HUES64 (cell line): ENCODE measurements at regions not wholly inside any gene's neighbourhood (a gene's known extent, or its start where the extent isn't known, plus 50 kb on each side); places are given as distances from the start of the nearest gene placed in this dataset.
"Not testable (repeated sequence)": the region's sequence is repeated elsewhere in the genome, so short reads cannot be mapped to it uniquely, and the experiment has no call there.

Experiments
- H3K27ac ChIP-seq: 2 replicates; pipeline ENCODE4 v1.7.0; 2013; ENCODE audit warnings: low read depth, low read length, inconsistent platforms
- H3K27me3 ChIP-seq: 2 replicates; pipeline ENCODE4 v1.6.1; 2013; ENCODE audit warnings: mild to moderate bottlenecking, low read length; ENCODE audit not compliant: insufficient read depth
- H3K36me3 ChIP-seq: 2 replicates; pipeline ENCODE4 v1.6.1; 2013; ENCODE audit warnings: mild to moderate bottlenecking, low read length; ENCODE audit not compliant: insufficient read depth
- H3K4me1 ChIP-seq: 2 replicates; pipeline ENCODE4 v1.6.1; 2013; ENCODE audit warnings: mild to moderate bottlenecking, low read length, moderate library complexity; ENCODE audit not compliant: insufficient read depth
- H3K4me3 ChIP-seq: 2 replicates; pipeline ENCODE4 v1.5.1; 2013; ENCODE audit warnings: mild to moderate bottlenecking, low read length, moderate library complexity
- H3K9ac ChIP-seq: 2 replicates; pipeline ENCODE4 v1.6.1; 2013; ENCODE audit warnings: mild to moderate bottlenecking, low read depth, low read length
- H3K9me3 ChIP-seq: 2 replicates; pipeline ENCODE4 v1.6.1; 2013; ENCODE audit warnings: low read depth, low read length; ENCODE audit not compliant: insufficient read depth
- WGBS: fragments of 150-250, 120-280 bp; methylation state at CpG from one replicate; pipeline ENCODE4 v1.1.7; 2013; ENCODE audit warnings: missing lambda C conversion rate; 5-methylcytosine and 5-hydroxymethylcytosine counted together

GRCh38 chr4:147292604-147293313 is 188.1 kb upstream of the EDNRA start:
- not testable (repeated sequence) for H3K4me3 ChIP-seq, H3K27me3 ChIP-seq, H3K9ac ChIP-seq, H3K27ac ChIP-seq, H3K36me3 ChIP-seq, H3K9me3 ChIP-seq, H3K4me1 ChIP-seq
- WGBS = 80% methylated on average over 10 of the region's 10 CpGs

DNA sequence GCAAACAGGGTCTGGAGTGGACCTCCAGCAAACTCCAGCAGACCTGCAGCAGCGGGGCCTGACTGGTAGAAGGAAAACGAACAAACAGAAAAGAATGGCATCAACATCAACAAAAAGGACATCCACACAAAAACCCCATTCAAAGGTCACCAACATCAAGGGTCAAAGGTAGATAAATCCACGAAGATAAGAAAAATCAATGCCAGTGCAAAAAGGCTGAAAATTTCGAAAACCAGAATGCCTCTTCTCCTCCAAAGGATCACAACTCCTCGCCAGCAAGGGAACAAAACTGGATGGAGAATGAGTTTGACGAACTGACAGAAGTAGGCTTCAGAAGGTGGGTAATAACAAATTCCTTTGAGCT is 187.6 kb upstream of the EDNRA start:
- not testable (repeated sequence) for H3K9ac ChIP-seq, H3K27me3 ChIP-seq, H3K9me3 ChIP-seq, H3K4me3 ChIP-seq, H3K27ac ChIP-seq, H3K36me3 ChIP-seq, H3K4me1 ChIP-seq
- 97% methylated on average over 6 of the region's 6 CpGs for WGBS

- no peaks in the 10 kb centered on the region for H3K36me3 ChIP-seq
- no peak overlapping the region for H3K27ac ChIP-seq
- no peaks in the 10 kb centered on the region for H3K27me3 ChIP-seq
- 93% methylated on average over 1 of the region's 1 CpG for WGBS
- H3K4me3 ChIP-seq = no peak overlapping the region
- H3K9ac ChIP-seq = no peak overlapping the region
- H3K4me1 ChIP-seq = no peaks in the 10 kb centered on the region
- H3K9me3 ChIP-seq = no peaks in the 10 kb centered on the region
Observed at GRCh38 chr4:147299205-147299604, 181.7 kb upstream of the EDNRA start.

GRCh38 chr4:147303174-147303872 is 177.6 kb upstream of the EDNRA start:
- no peaks in the 10 kb centered on the region for H3K4me1 ChIP-seq
- no peak overlapping the region for H3K9ac ChIP-seq
- no peaks in the 10 kb centered on the region for H3K9me3 ChIP-seq
- no peaks in the 10 kb centered on the region for H3K36me3 ChIP-seq
- no peak overlapping the region for H3K27ac ChIP-seq
- no peaks in the 10 kb centered on the region for H3K27me3 ChIP-seq
- H3K4me3 ChIP-seq = no peak overlapping the region
- 94% methylated on average over 5 of the region's 5 CpGs for WGBS

GRCh38 chr4:147303873-147304229 is 177.0 kb upstream of the EDNRA start:
- H3K9ac ChIP-seq = no peak overlapping the region
- no peaks in the 10 kb centered on the region for H3K36me3 ChIP-seq
- H3K4me1 ChIP-seq = no peaks in the 10 kb centered on the region
- 100% methylated on average over 1 of the region's 3 CpGs for WGBS
- H3K27me3 ChIP-seq = no peaks in the 10 kb centered on the region
- no peaks in the 10 kb centered on the region for H3K9me3 ChIP-seq
- H3K4me3 ChIP-seq = no peak overlapping the region
- no peak overlapping the region for H3K27ac ChIP-seq

GRCh38 chr4:147307896-147308674 is 172.8 kb upstream of the EDNRA start:
- H3K36me3 ChIP-seq = no peaks in the 10 kb centered on the region
- peaks cover 6% of the 10 kb centered on the region; the same call in 1 of the 2 replicates for H3K4me1 ChIP-seq
- no peak overlapping the region for H3K4me3 ChIP-seq
- WGBS = 97% methylated on average over 5 of the region's 5 CpGs
- no peaks in the 10 kb centered on the region for H3K9me3 ChIP-seq
- H3K9ac ChIP-seq = no peak overlapping the region
- no peaks in the 10 kb centered on the region for H3K27me3 ChIP-seq
- no peak overlapping the region for H3K27ac ChIP-seq

DNA sequence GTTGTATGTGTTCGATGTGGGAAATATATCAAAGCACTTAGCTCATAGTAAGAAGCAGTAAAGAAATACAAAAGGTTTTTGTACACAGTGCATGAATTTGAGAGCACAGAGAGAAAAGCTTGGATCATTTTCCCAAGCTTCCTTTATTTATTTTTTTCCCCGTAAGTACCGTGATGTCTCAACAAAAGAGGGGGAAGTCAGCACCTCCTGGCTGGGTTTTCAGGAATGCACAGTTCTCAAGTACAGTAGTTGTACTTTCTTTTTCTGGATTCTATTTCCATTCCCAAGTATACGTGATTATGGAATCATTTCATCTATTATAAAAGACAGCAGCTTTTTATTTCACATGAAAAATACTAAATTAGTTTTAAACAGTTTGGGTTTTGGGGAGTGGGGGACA is 171.5 kb upstream of the EDNRA start:
- Histone ChIP-seq H3K27ac (no peak overlapping the region), H3K4me1 (peaks cover 6% of the 10 kb centered on the region; the same call in 1 of the 2 replicates), H3K4me3 (no peak overlapping the region), H3K27me3 (no peaks in the 10 kb centered on the region), H3K9ac (no peak overlapping the region), H3K36me3 (no peaks in the 10 kb centered on the region), H3K9me3 (no peaks in the 10 kb centered on the region)
- WGBS = 100% methylated on average over 3 of the region's 4 CpGs

GRCh38 chr4:147310312-147310711 is 170.6 kb upstream of the EDNRA start:
- 84% methylated on average over 4 of the region's 4 CpGs for WGBS
- H3K9ac ChIP-seq = no peak overlapping the region
- peaks cover 6% of the 10 kb centered on the region; the same call in 1 of the 2 replicates for H3K4me1 ChIP-seq
- no peaks in the 10 kb centered on the region for H3K9me3 ChIP-seq
- H3K27ac ChIP-seq = no peak overlapping the region
- no peak overlapping the region for H3K4me3 ChIP-seq
- H3K36me3 ChIP-seq = no peaks in the 10 kb centered on the region
- no peaks in the 10 kb centered on the region for H3K27me3 ChIP-seq

DNA sequence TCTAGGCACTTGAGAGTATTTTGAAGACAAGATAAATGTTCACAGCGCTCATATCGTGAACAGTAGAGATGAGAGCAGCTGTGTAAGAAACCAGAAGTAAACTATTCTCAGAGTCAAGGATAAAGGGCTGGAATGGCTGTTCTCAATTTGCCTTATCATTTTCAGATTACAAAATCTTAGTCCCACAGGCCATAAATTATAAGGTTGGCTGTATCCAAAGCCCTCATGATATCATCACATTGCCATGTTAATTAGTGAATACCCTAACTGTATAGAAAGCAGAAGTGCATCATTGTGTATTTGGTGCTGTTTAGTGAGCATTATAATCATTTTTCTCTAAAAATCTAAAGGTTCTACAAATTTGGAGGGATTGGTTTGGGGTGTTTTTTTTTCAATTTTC is 168.9 kb upstream of the EDNRA start:
- Histone ChIP-seq H3K4me3 (no peak overlapping the region), H3K9ac (no peak overlapping the region), H3K9me3 (no peaks in the 10 kb centered on the region), H3K36me3 (no peaks in the 10 kb centered on the region), H3K27ac (no peak overlapping the region), H3K27me3 (no peaks in the 10 kb centered on the region), H3K4me1 (peaks cover 6% of the 10 kb centered on the region; the same call in 1 of the 2 replicates)
- 95% methylated on average over 2 of the region's 2 CpGs for WGBS

GRCh38 chr4:147312376-147313046 is 168.4 kb upstream of the EDNRA start:
- Histone ChIP-seq H3K27ac (no peak overlapping the region), H3K27me3 (no peaks in the 10 kb centered on the region), H3K9ac (no peak overlapping the region), H3K9me3 (no peaks in the 10 kb centered on the region), H3K36me3 (no peaks in the 10 kb centered on the region), H3K4me3 (no peak overlapping the region), H3K4me1 (peaks cover 6% of the 10 kb centered on the region; the same call in 1 of the 2 replicates)
- 90% methylated on average over 6 of the region's 7 CpGs for WGBS

DNA sequence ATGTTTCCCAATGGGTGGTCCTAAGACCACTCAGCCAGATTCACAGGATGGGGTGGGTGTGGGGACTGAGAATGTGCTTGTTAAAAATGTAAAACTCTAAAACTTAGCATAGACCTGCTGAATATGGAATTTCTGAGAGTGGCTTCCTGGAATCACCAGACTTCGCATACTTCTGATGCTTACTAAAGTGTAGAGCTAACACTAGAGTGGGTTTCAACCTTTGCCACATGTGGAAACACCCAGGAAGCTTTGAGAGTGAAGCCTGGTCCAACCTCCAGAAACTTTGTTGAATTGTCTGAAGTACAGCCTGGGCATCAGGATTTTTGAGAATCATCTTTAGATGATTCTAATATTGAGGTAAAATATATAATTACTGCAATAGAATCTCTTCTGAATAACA is 167.8 kb upstream of the EDNRA start:
- H3K27me3 ChIP-seq = no peaks in the 10 kb centered on the region
- H3K9ac ChIP-seq = no peak overlapping the region
- peaks cover 6% of the 10 kb centered on the region; the same call in 1 of the 2 replicates for H3K4me1 ChIP-seq
- WGBS = 95% methylated on average over 1 of the region's 1 CpG
- no peaks in the 10 kb centered on the region for H3K36me3 ChIP-seq
- no peak overlapping the region for H3K27ac ChIP-seq
- H3K4me3 ChIP-seq = no peak overlapping the region
- H3K9me3 ChIP-seq = no peaks in the 10 kb centered on the region
